Heart left ventricle (tissue), 16 donors: ENCODE measurements at regions not wholly inside any gene's neighbourhood (a gene's known extent, or its start where the extent isn't known, plus 50 kb on each side); places are given as distances from the start of the nearest gene placed in this dataset.

Experiments used
- ATAC-seq, 4 donors: fragments of 200-7000 bp; cut with Tn5 transposase; one replicate each; pipeline ENCODE4 v1.9.1; 2020 to 2022; ENCODE audit warnings: moderate library complexity in 4 of 4, mild to moderate bottlenecking in 3 of 4, moderate number of reproducible peaks in 1 of 4
- DNase-seq, 5 donors: peaks; one replicate each; pipeline ENCODE4 v3.0.0-alpha.2; 2020
- H3K27ac ChIP-seq, 12 donors: fragments of 200-600 bp; sonication (generic) in 4 of 12; one replicate each; pipeline versions ENCODE4 v1.5.0 to v1.8.0; 2016 to 2022; ENCODE audit warnings: mild to moderate bottlenecking in 2 of 12
- H3K27me3 ChIP-seq, 9 donors: fragments of 200-600 bp; sonication (generic) in 2 of 9; one replicate each; pipeline versions ENCODE4 v1.5.1 to v1.8.0; 2016 to 2022; ENCODE audit warnings: mild to moderate bottlenecking in 3 of 9
- H3K36me3 ChIP-seq, 9 donors: fragments of 200-600 bp; sonication (generic) in 2 of 9; one replicate each; pipeline versions ENCODE4 v1.5.0 to v1.8.0; 2018 to 2022; ENCODE audit warnings: mild to moderate bottlenecking in 2 of 9
- H3K4me1 ChIP-seq, 12 donors: fragments of 200-600 bp; sonication (generic) in 4 of 12; one replicate each; pipeline versions ENCODE4 v1.5.0 to v1.8.0; 2016 to 2022; ENCODE audit warnings: mild to moderate bottlenecking in 3 of 12
- H3K4me3 ChIP-seq, 12 donors: fragments of 200-600 bp; sonication (generic) in 4 of 12; one replicate each; pipeline versions ENCODE4 v1.5.0 to v1.8.0; 2017 to 2022; ENCODE audit warnings: mild to moderate bottlenecking in 9 of 12, moderate library complexity in 4 of 12
- H3K9me3 ChIP-seq, 12 donors: fragments of 200-600 bp; sonication (generic) in 4 of 12; one replicate each; pipeline versions ENCODE4 v1.5.0 to v1.8.0; 2016 to 2022; ENCODE audit warnings: mild to moderate bottlenecking in 1 of 12
- CTCF ChIP-seq, 12 donors: fragments of 200-600 bp; sonication (generic) in 4 of 12; IDR thresholded peaks; one replicate each; pipeline versions ENCODE4 v1.5.0 to v1.8.0; 2018 to 2022; ENCODE audit warnings: antibody characterized with exemption in 12 of 12, mild to moderate bottlenecking in 5 of 12
- POLR2A ChIP-seq, 2 donors: fragments of 450-650 bp; IDR thresholded peaks; one replicate each; pipeline ENCODE4 v1.6.1; 2017; ENCODE audit warnings: antibody characterized with exemption in 2 of 2, mild to moderate bottlenecking in 2 of 2, moderate library complexity in 2 of 2
- WGBS, 4 donors: extraction: QIAGEN DNeasy Blood & Tissue Kit in 2 of 4; methylation state at CpG; one replicate each; pipeline versions ENCODE4 v1.1.5 to v1.1.7; 2013 to 2018; 5-methylcytosine and 5-hydroxymethylcytosine counted together
- intact Hi-C, 10 donors: fragments of 100-400 bp; cut with DNase I; formaldehyde crosslinking; loops; one replicate each; pipeline versions ENCODE4 v1.11.1 to v1.14.2; 2022
- donor health status: ischemic (EF 13 %, LVEDD 7.1; RV severe dilation, severe dysfunction).
- donor health status: healthy with polysubstance abuse.
- donor health status: DM: no; HTN: yes; CAD: no.
- donor health status: DM: no; HTN: no; CAD: no.
- donor health status: ischemic (EF 25% LVEDD 6.9; RV normal size, moderate dysfunction).
- donor health status: ischemic (EF 25% LVEDD 5.7; RV mildly dilated, moderate dysfunction).
- donor health status: healthy.
- donor health status: DM: yes; HTN: yes; CAD: no.
- donor health status: ischemic (EF 35%, LVEDD 5.7; RV mildly dilated, moderate dysfunction).
- donor health status: nonischemic (EF 11% LVEDD 7.7; RV severe dilation, severe dysfunction).
- donor health status: DM: yes; HTN: yes; CAD: no.
- donor health status: PGD.
- donor health status: ischemic (EF 29% LVEDD 5.4; RV normal size, mild dysfunction).
- donor health status: nonischemic (EF 23%, LVEDD 6.1; RV moderate dilation, normal function).

DNA sequence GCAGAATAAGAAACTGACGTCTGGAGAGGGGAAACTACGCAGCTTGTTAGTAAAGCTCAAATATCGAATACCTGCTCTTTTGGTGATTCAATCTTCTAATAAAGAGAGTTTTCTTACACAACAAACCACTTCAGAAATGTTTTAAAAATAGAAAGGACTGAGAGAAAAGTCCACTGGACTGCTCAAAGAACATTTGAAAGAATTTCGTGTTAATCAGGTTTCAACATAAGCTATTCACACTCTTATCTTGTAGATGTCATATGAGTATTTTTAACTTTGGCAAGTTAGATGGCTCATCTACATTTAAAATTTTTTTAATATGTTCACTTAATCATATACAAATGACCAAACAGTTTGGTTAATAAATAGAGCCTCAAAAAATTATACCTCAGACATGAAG lies 95.6 kb upstream of the FAM216B start:
- H3K27me3 ChIP-seq = no peaks in the 10 kb centered on the region
- no peaks in the 10 kb centered on the region for H3K36me3 ChIP-seq
- ATAC-seq (no peak), DNase-seq (no peak)
- intact Hi-C loops = no loop called here
- TF ChIP-seq CTCF (IDR thresholded peaks at IDR 0.05) (no peak), POLR2A (IDR thresholded peaks at IDR 0.05) (no peak)
- 69 to 71% (median 69%) methylated on average over 4 of the region's 4 CpGs for WGBS, 4 donors
- H3K4me1 ChIP-seq = peaks cover 0 to 6% (median 0%) of the 10 kb centered on the region in 12 donors
- H3K27ac ChIP-seq = no peak overlapping the region
- H3K4me3 ChIP-seq = no peak overlapping the region
- H3K9me3 ChIP-seq = peaks cover 0 to 9% (median 0%) of the 10 kb centered on the region in 12 donors

DNA sequence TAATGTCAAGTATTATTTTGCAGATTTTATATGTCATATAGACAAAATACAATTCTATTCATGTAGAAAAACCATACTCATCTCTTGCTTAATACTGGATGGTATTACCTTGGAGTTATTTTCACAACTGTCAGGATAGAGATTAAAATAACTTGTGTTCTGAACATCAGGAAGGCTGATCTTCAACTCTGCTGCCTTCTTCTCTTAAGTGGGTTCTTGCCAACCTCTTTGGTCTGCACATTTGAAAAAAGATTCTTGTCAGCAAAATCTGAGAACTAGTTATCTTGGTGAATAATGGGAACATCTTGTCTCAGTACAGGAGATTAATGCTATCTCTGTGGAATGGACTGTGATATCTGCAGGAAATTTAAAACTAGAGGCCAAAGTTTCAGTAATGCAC lies 95.2 kb upstream of the FAM216B start:
- Histone ChIP-seq H3K36me3 (no peaks in the 10 kb centered on the region), H3K4me1 (peaks cover 0 to 6% (median 0%) of the 10 kb centered on the region in 12 donors), H3K27me3 (no peaks in the 10 kb centered on the region), H3K27ac (no peak overlapping the region), H3K4me3 (no peak overlapping the region), H3K9me3 (peaks cover 0 to 9% (median 0%) of the 10 kb centered on the region in 12 donors)
- no peak for TF ChIP-seq CTCF (IDR thresholded peaks at IDR 0.05)
- no peak for TF ChIP-seq POLR2A (IDR thresholded peaks at IDR 0.05)
- no peak for ATAC-seq
- intact Hi-C loops = no loop called here
- no peak for DNase-seq

GRCh38 chr13:42688821-42689220 lies 92.6 kb upstream of the FAM216B start:
- Histone ChIP-seq H3K36me3 (no peaks in the 10 kb centered on the region), H3K4me1 (peaks cover 0 to 6% (median 0%) of the 10 kb centered on the region in 12 donors), H3K27ac (no peak overlapping the region), H3K9me3 (peaks cover 0 to 9% (median 0%) of the 10 kb centered on the region in 12 donors), H3K27me3 (no peaks in the 10 kb centered on the region), H3K4me3 (no peak overlapping the region)
- WGBS, 4 donors = 63 to 77% (median 68%) methylated on average over 4 of the region's 4 CpGs
- ATAC-seq = no peak
- intact Hi-C loops = no loop called here
- TF ChIP-seq POLR2A (IDR thresholded peaks at IDR 0.05) = no peak
- no peak for TF ChIP-seq CTCF (IDR thresholded peaks at IDR 0.05)
- no peak for DNase-seq

DNA sequence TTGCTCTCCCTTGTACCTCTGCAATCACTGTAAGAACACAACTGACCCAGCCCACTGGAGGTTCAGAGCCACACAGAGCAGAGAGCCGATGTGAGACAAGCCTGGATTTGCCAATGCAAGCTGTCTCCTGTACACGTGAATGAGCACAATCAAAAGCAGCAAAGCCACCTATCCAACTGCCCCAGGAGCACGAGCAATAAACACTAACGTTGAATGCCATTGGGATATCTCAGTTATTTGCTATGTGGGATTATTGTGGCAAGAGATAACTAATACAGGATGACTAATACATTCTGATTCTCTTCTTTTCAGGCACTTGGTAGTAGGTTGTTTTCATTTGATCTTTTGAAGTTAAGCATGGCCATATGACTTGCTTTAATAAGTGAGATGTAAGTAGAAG lies 85.2 kb upstream of the FAM216B start:
- H3K4me1 ChIP-seq = no peaks in the 10 kb centered on the region
- no peaks in the 10 kb centered on the region for H3K36me3 ChIP-seq
- WGBS, 4 donors = 29 to 52% (median 47%) methylated on average over 4 of the region's 4 CpGs
- H3K27ac ChIP-seq = no peak overlapping the region
- peak in 2 of 4 donors; percentile 16 to 36 for ATAC-seq
- H3K27me3 ChIP-seq = no peaks in the 10 kb centered on the region
- DNase-seq = no peak
- TF ChIP-seq POLR2A (IDR thresholded peaks at IDR 0.05) (no peak), CTCF (IDR thresholded peaks at IDR 0.05) (no peak)
- no peak overlapping the region for H3K4me3 ChIP-seq
- no peaks in the 10 kb centered on the region for H3K9me3 ChIP-seq
- intact Hi-C loops = no loop called here
